Epidermal melanocyte (primary cell): ENCODE measurements at regions not wholly inside any gene's neighbourhood (a gene's known extent, or its start where the extent isn't known, plus 50 kb on each side); places are given as distances from the start of the nearest gene placed in this dataset.
"Not testable (repeated sequence)": the region's sequence is repeated elsewhere in the genome, so short reads cannot be mapped to it uniquely, and the experiment has no call there.

Experiments used
- DNase-seq: peaks from one replicate; pipeline ENCODE4 v3.0.0; 2011; ENCODE audit warnings: low spot score; ENCODE audit not compliant: insufficient read length

DNA sequence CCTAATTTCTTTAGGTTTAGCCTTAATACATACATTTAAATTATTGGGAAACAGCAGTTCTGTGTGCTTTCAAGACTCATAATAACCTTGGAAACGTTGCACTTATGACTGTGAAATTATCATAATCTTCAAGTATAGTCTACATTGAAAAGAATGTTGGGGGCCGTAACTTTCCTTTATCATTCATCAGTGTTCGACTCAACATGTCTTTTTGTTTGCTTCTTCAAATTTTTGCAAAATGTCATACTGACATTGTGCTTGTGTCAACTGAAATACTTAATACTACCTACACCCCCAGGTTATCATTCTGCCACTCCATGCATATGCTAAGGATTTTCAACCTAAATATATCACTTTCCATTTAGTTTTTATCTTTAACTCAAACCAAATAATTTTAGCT, 1562.9 kb downstream of the OLFM4 start:
- no peak for DNase-seq

DNA sequence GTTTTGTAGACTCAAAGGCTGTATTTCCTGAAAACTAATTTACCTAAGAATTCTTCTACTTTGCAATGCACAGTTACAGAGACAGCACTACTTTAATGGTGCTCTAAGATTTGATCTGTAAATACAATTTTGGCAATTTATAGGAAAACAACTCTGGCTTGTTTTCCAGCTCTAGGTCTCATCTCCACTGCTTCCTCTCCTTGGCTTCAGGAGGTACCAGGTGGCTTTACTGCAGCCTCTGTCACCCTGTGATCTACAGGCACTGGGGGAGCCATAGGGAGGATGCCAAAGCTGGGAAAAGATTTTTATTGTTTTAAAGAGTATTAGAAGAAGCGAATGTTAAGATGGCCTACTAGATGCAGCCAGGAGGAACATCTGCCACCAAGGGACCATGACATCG, 1563.6 kb downstream of the OLFM4 start:
- no peak for DNase-seq

DNA sequence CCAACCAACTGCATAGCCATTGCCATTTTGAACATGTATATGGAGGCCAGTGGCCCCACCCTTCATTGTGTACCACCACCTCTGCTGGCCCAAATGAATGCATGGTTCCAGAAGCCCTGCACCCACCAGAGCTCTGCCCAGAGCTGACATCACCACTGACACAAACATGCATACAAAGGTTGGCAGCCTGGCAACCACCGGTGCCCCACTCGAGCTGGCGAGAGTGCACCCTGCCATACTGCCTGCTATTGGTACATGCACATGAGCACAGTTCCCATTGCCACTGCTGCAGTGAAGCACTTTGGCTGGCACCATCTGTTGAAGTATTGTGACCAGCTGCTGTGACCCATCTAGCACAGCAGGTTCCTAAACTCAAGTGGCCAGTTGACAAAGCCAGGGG, 1564.9 kb downstream of the OLFM4 start:
- DNase-seq = no peak

DNA sequence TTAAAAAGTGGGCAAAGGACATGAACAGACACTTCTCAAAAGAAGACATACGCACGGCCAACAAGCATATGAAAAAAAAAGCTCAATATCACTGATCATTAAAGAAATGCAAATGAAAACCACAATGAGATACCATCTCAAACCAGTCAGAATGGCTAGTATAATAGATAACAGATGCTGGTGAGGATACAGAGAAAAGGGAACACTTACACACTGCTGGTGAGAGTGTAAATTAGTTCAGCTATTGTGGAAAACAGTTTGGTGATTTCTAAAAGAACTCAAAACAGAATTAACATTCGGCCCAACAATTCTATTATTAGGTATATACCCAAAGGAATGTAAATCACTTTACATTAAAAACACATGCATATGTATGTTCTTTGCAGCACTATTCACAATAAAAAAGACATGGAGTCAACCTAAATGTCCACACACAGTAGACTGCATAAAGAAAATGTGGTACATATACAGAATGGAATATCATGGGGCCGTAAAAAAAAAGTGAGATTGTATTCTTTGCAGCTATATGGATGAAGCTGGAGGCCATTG, 1569.0 kb downstream of the OLFM4 start:
- no peak for DNase-seq

GRCh38 chr13:54599413-54599812, 1570.8 kb downstream of the OLFM4 start:
- DNase-seq = no peak

DNA sequence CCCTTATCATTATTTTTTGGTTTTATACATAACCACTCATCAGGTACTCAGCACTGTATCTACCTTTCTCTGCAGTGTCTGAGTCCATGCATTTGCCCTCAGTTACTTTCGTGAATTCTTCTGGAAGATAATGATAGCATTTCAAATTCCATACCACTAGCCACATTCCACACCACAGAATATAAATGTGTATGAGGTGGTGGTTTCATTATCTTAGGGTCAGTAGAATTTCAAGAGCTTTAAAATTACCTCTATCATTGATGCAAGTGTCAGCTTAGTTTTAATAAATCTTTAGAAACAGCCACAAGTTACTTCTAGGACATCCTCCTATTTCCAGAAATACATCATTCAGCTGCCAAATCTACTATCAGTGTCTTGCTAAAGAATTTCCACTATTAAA, 1578.3 kb downstream of the OLFM4 start:
- DNase-seq = no peak

GRCh38 chr13:54607421-54607820, 1578.8 kb downstream of the OLFM4 start:
- DNase-seq = no peak

DNA sequence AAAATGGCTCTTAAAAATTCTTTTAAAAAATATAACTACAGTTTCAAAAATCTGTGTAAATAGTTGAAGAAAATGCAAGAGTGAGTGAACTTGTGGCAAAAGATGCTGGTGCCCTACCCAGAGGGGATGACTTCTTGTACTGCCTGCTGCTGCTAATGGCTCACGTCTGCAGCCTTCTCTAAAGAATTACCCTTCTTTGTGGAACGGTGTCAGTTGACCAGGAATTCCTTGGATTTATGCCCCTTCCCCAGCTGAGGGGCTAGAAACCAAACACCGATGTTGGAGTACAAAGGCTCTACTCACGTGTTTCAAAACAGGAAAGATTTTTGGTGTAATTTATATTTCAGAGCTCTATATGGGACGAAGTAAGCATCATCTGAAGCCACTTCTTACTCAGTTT, 1582.8 kb downstream of the OLFM4 start:
- DNase-seq = no peak

DNA sequence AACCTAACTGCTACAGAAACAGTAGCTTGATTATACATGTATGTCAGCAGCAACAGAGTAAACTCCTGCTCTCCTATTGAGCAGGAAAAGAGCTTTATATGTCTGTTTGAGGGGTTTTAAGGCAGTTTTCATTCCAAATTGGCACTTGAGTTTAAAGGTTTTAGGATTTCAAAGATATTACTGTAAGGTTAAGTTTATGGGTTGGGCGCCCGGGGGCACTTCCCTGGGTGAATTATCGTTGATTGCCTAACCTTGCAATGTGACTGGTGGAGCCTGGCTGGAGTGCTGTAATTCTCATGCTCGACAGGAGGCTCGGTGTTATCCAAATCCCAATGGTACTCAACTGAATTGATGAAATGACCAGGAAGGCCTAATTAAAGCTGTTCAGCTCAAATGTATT, 1586.1 kb downstream of the OLFM4 start:
- no peak for DNase-seq

- not testable (repeated sequence) for DNase-seq
Observed at GRCh38 chr13:54626504-54626903, 1597.9 kb downstream of the OLFM4 start.

GRCh38 chr13:54627646-54628372, 1599.2 kb downstream of the OLFM4 start:
- DNase-seq = no peak

DNA sequence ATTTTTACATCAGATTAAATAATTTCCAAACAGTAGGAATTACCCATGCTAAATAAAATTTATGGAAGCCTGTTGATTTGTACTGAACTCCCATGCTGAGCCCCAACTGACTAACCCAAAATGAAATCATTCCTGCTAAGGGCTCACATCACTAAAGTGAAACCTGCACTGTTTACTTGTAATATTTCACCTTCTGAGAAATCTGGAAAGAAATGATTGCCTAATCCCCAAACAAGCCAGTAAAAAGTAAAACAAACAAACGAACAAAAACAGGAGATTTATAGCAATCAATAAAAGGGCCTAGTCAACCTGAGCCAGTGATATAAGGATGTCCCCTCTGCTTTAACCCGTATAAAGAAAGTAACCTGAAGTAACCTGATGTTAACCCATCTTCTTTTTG, 1599.8 kb downstream of the OLFM4 start:
- DNase-seq = no peak

DNA sequence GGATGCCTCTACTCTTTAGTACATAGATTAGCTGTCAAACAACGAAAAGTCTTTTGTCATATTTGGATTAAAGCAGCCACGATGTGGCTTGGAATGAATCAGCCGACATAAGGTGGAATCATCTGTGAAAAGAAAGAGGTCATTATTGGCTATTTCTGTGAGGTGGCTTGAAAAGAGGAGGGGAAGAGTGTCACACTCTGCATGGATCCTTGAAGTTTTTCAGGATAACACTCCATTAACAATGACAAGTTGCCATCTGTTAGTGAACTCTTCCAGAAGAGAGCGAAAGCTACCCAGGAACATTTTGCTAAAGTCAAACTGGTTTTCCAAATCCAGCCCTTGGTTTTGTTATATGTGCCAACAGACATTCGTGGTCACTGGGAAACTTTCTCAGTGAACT, 1604.8 kb downstream of the OLFM4 start:
- DNase-seq = no peak

DNA sequence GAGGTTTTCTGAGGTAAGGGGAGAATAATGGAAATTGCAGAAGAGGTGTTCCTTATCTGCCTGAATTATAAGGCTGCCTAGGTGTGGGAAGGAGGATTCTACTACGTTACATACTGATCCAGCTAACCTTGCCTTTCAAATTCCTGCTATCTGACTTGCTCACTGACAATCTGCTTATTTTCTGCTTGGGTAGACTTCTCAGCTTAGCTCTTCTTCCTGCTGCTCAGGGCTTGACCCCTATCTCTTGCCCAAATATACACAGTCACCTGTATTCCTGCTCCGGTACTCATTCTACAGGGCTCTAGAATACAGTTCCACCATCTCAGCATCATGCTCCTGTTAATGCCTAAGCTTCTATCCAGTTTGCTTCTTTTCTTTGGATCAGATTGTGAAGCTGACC, 1607.6 kb downstream of the OLFM4 start:
- DNase-seq = no peak

- no peak for DNase-seq
Observed at GRCh38 chr13:54637366-54637765, 1608.8 kb downstream of the OLFM4 start.

GRCh38 chr13:54640719-54641118, 1612.1 kb downstream of the OLFM4 start:
- DNase-seq = no peak

DNA sequence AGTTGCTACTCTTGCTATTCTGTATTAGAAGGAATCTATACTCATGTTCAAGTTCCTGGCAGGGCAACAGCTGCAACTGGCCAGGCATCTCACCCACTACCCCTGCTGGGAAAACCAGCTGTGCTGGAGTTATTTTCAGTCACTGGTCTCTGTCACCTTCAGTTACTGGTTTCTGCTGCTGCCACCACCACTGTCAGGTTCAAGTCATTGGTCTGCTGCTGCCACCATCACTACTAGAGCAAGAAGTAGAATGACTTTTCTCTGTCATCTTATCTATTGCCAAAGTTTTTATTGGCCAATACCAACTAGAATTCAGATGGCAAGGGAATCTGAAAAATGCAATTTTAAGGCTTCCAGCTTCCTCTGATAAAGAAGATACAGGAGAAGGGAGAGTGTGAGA, 1615.2 kb downstream of the OLFM4 start:
- no peak for DNase-seq

GRCh38 chr13:54647275-54647674, 1618.7 kb downstream of the OLFM4 start:
- DNase-seq = no peak

GRCh38 chr13:54657588-54657987, 1629.0 kb downstream of the OLFM4 start:
- no peak for DNase-seq

GRCh38 chr13:54658771-54659170, 1630.2 kb downstream of the OLFM4 start:
- DNase-seq = no peak

DNA sequence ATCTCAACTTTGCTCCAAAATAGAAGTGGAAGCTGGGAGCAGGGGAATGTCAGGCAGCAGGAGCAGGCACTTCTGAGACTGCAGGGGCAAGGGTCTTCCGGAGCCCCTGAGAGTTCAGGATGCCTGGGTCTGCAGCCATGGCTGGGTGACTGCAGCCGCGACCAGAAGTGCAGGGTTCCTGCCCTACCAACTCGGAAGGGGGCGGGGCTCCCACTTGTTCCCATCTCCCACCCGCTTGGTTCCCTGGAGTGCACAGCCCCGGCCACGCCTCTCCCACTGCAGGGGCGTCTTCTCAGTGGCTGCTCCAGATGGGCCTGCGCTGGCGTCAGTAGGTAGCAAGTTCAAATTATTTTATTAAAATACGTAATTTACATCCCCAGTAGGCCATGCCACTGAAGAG, 1631.7 kb downstream of the OLFM4 start:
- DNase-seq = no peak

- DNase-seq = no peak
Observed at GRCh38 chr13:54676526-54677113, 1648.0 kb downstream of the OLFM4 start.

- DNase-seq = no peak
Observed at GRCh38 chr13:54682184-54682583, 1653.6 kb downstream of the OLFM4 start.
